ENCODE measurements at regions not wholly inside any gene's neighbourhood (a gene's known extent, or its start where the extent isn't known, plus 50 kb on each side); places are given as distances from the start of the nearest gene placed in this dataset.

DNA sequence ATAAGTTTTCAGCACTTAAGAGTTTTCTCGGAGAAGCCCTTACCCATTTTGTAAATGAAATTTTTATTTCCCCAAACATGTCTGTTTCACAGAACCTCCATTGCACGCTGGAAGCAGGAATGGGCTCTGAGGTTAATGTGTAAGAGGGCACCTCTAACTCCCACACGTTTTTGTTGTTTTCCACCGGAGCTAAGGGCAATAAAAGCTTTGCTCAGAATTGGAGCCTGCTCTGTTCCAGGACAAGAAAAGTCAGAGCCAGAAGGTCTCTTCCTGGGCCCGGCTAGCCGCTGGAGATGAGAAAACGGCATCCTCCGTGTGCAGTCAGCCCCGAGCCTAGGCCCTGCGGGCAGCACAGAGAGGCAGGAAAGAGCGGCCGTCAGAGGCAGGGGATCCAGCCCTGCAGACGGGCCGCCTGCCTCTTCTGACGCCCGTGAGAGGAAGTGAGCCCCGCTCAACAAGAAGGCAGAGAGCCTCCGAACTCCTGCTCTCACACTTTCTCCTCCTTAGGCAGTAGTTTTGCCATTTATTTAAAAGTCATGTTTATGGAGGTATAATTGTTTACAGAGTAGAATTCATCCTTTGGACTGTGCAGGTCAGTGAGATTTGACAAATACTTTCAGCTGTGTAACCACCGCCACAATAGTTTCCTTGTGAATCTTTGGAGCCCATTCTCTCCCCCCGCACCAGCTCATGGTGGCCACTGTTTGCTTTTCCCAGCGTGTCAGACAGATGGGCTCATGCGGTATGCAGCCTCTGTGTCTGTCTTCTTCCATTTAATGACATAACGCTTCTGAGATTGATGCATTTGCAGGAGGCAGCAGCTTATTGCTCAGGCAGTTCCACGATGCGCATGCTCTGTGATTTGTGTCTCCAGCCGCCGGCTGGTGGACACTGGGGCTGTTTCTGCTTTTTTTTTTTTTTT, 117.3 kb downstream of the GALR1 start:
- TF ChIP-seq CTCF (IDR thresholded peaks at IDR 0.05) = peak in 1 of 3 donors; percentile 16
- TF ChIP-seq POLR2A (IDR thresholded peaks at IDR 0.05) = no peak
